Ishikawa (cell line): ENCODE measurements at regions not wholly inside any gene's neighbourhood (a gene's known extent, or its start where the extent isn't known, plus 50 kb on each side); places are given as distances from the start of the nearest gene placed in this dataset.

Experiments
- CEBPB ChIP-seq: IDR thresholded peaks from 2 replicates; pipeline ENCODE4 v1.6.1; 2012
- CREB1 ChIP-seq: IDR thresholded peaks from 2 replicates; pipeline ENCODE4 v1.6.1; 2012; ENCODE audit warnings: low read depth
- EGR1 ChIP-seq: IDR thresholded peaks from 2 replicates; pipeline ENCODE4 v1.6.1; 2012
- EP300 ChIP-seq: IDR thresholded peaks from 2 replicates; pipeline ENCODE4 v1.6.1; 2012; ENCODE audit warnings: borderline replicate concordance
- FOXM1 ChIP-seq: IDR thresholded peaks from 2 replicates; pipeline ENCODE4 v1.6.1; 2012; ENCODE audit warnings: low read depth, borderline replicate concordance
- MAX ChIP-seq: IDR thresholded peaks from 2 replicates; pipeline ENCODE4 v1.6.1; 2012
- NFIC ChIP-seq: IDR thresholded peaks from 2 replicates; pipeline ENCODE4 v1.6.1; 2012
- RAD21 ChIP-seq: IDR thresholded peaks from 2 replicates; pipeline ENCODE4 v1.6.1; 2012; ENCODE audit warnings: low read depth
- REST ChIP-seq: IDR thresholded peaks from 2 replicates; pipeline ENCODE4 v1.6.1; 2012; ENCODE audit warnings: low read depth, mild to moderate bottlenecking
- TAF1 ChIP-seq: IDR thresholded peaks from 2 replicates; pipeline ENCODE4 v1.6.1; 2012; ENCODE audit warnings: low read depth, mild to moderate bottlenecking
- TCF12 ChIP-seq: IDR thresholded peaks from 2 replicates; pipeline ENCODE4 v1.6.1; 2012; ENCODE audit warnings: low read depth
- TEAD4 ChIP-seq: IDR thresholded peaks from 2 replicates; pipeline ENCODE4 v1.6.1; 2012
- USF1 ChIP-seq: IDR thresholded peaks from 2 replicates; pipeline ENCODE4 v1.6.1; 2012
- YY1 ChIP-seq: IDR thresholded peaks from 2 replicates; pipeline ENCODE4 v1.6.1; 2012; ENCODE audit warnings: low read depth
- ZBTB7A ChIP-seq: IDR thresholded peaks from 2 replicates; pipeline ENCODE4 v1.6.1; 2012; ENCODE audit warnings: low read depth

- TF ChIP-seq ZBTB7A (no peak), TEAD4 (no peak), REST (no peak), YY1 (no peak), USF1 (no peak), EGR1 (no peak), EP300 (no peak), NFIC (no peak)
Measured at GRCh38 chr9:79801459-79801858, 229.7 kb downstream of the TLE4 start.

GRCh38 chr9:79800578-79800977 lies 228.8 kb downstream of the TLE4 start:
- TF ChIP-seq FOXM1 (no peak), MAX (no peak), TEAD4 (no peak), RAD21 (no peak), YY1 (no peak), TAF1 (no peak), NFIC (no peak), EP300 (no peak), REST (no peak), EGR1 (no peak), CREB1 (no peak), ZBTB7A (no peak), CEBPB (no peak), USF1 (no peak), TCF12 (no peak)

- no peak for TF ChIP-seq NFIC
- no peak for TF ChIP-seq ZBTB7A
Measured at GRCh38 chr9:79799691-79800335, 228.0 kb downstream of the TLE4 start.

GRCh38 chr9:79798450-79798849 lies 226.7 kb downstream of the TLE4 start:
- no peak for TF ChIP-seq YY1
- TF ChIP-seq ZBTB7A, result no peak
- TF ChIP-seq TEAD4, result no peak
- TF ChIP-seq EGR1, result no peak
- TF ChIP-seq MAX, result no peak

- no peak for TF ChIP-seq YY1
- TF ChIP-seq RAD21, result no peak
- no peak for TF ChIP-seq EGR1
- no peak for TF ChIP-seq ZBTB7A
- no peak for TF ChIP-seq USF1
- no peak for TF ChIP-seq CEBPB
- no peak for TF ChIP-seq TCF12
- no peak for TF ChIP-seq REST
- no peak for TF ChIP-seq NFIC
- TF ChIP-seq CREB1, result no peak
- no peak for TF ChIP-seq MAX
- no peak for TF ChIP-seq TAF1
- TF ChIP-seq EP300, result no peak
- TF ChIP-seq FOXM1, result no peak
- TF ChIP-seq TEAD4, result no peak
Measured at GRCh38 chr9:79796411-79796810, 224.6 kb downstream of the TLE4 start.
